ENCODE measurements at regions not wholly inside any gene's neighbourhood (a gene's known extent, or its start where the extent isn't known, plus 50 kb on each side); places are given as distances from the start of the nearest gene placed in this dataset.

GRCh38 chr4:116899561-116899960, 185.8 kb downstream of the TRAM1L1 start:
- DNase-seq (ENCODE audit: low spot score in 2 of 2, unreplicated experiment in 2 of 2): no peak
- no peaks in the 10 kb centered on the region for H3K36me3 Mint-ChIP-seq
- TF ChIP-seq CTCF (IDR thresholded peaks at IDR 0.05; ENCODE audit: unreplicated experiment): no peak
- H3K27me3 Mint-ChIP-seq (ENCODE audit: low read depth): no peaks in the 10 kb centered on the region
- H3K27ac Mint-ChIP-seq: no peak overlapping the region
- H3K4me3 Mint-ChIP-seq: no peak overlapping the region
- H3K9me3 Mint-ChIP-seq: no peaks in the 10 kb centered on the region
- H3K4me1 Mint-ChIP-seq: peaks cover 5% of the 10 kb centered on the region

- no peak overlapping the region for H3K27ac Mint-ChIP-seq
- no peak for DNase-seq (ENCODE audit: low spot score in 2 of 2, unreplicated experiment in 2 of 2)
- H3K4me3 Mint-ChIP-seq: no peak overlapping the region
- TF ChIP-seq CTCF (IDR thresholded peaks at IDR 0.05; ENCODE audit: unreplicated experiment): no peak
- no peaks in the 10 kb centered on the region for H3K27me3 Mint-ChIP-seq (ENCODE audit: low read depth)
- H3K4me1 Mint-ChIP-seq: no peaks in the 10 kb centered on the region
- no peaks in the 10 kb centered on the region for H3K9me3 Mint-ChIP-seq
- H3K36me3 Mint-ChIP-seq: no peaks in the 10 kb centered on the region
Measured at GRCh38 chr4:116885579-116885978, 199.8 kb downstream of the TRAM1L1 start.

GRCh38 chr4:116882503-116882902, 202.9 kb downstream of the TRAM1L1 start:
- Mint-ChIP-seq H3K27ac (no peak overlapping the region), H3K4me1 (no peaks in the 10 kb centered on the region), H3K36me3 (no peaks in the 10 kb centered on the region), H3K4me3 (no peak overlapping the region), H3K27me3 (ENCODE audit: low read depth) (no peaks in the 10 kb centered on the region), H3K9me3 (no peaks in the 10 kb centered on the region)
- DNase-seq (ENCODE audit: low spot score in 2 of 2, unreplicated experiment in 2 of 2): no peak
- TF ChIP-seq CTCF (IDR thresholded peaks at IDR 0.05; ENCODE audit: unreplicated experiment): no peak

- Mint-ChIP-seq H3K36me3 (no peaks in the 10 kb centered on the region), H3K4me3 (no peak overlapping the region), H3K27me3 (ENCODE audit: low read depth) (no peaks in the 10 kb centered on the region), H3K27ac (no peak overlapping the region), H3K9me3 (no peaks in the 10 kb centered on the region), H3K4me1 (no peaks in the 10 kb centered on the region)
- TF ChIP-seq CTCF (IDR thresholded peaks at IDR 0.05; ENCODE audit: unreplicated experiment): no peak
- no peak for DNase-seq (ENCODE audit: low spot score in 2 of 2, unreplicated experiment in 2 of 2)
Measured at GRCh38 chr4:116881077-116881476, 204.3 kb downstream of the TRAM1L1 start.

GRCh38 chr4:116880625-116881024, 204.8 kb downstream of the TRAM1L1 start:
- DNase-seq (ENCODE audit: low spot score in 2 of 2, unreplicated experiment in 2 of 2): no peak
- Mint-ChIP-seq H3K9me3 (no peaks in the 10 kb centered on the region), H3K27ac (no peak overlapping the region), H3K27me3 (ENCODE audit: low read depth) (no peaks in the 10 kb centered on the region), H3K4me3 (no peak overlapping the region), H3K36me3 (no peaks in the 10 kb centered on the region), H3K4me1 (no peaks in the 10 kb centered on the region)
- no peak for TF ChIP-seq CTCF (IDR thresholded peaks at IDR 0.05; ENCODE audit: unreplicated experiment)

- no peak overlapping the region for H3K4me3 Mint-ChIP-seq
- no peaks in the 10 kb centered on the region for H3K36me3 Mint-ChIP-seq
- no peaks in the 10 kb centered on the region for H3K27me3 Mint-ChIP-seq (ENCODE audit: low read depth)
- DNase-seq (ENCODE audit: low spot score in 2 of 2, unreplicated experiment in 2 of 2): no peak
- no peak overlapping the region for H3K27ac Mint-ChIP-seq
- H3K9me3 Mint-ChIP-seq: no peaks in the 10 kb centered on the region
- TF ChIP-seq CTCF (IDR thresholded peaks at IDR 0.05; ENCODE audit: unreplicated experiment): no peak
- H3K4me1 Mint-ChIP-seq: no peaks in the 10 kb centered on the region
Measured at GRCh38 chr4:116878280-116878679, 207.1 kb downstream of the TRAM1L1 start.
